IMR-90 (cell line): ENCODE measurements at regions not wholly inside any gene's neighbourhood (a gene's known extent, or its start where the extent isn't known, plus 50 kb on each side); places are given as distances from the start of the nearest gene placed in this dataset.

Experiments used
- ATAC-seq: fragments of 200-7000 bp; cut with Tn5 transposase; 2 replicates; pipeline ENCODE4 v1.9.1; 2020; ENCODE audit warnings: low read depth, mild to moderate bottlenecking, moderate library complexity
- BruUV-seq: library from RNA; stranded (reverse); fragments of 400-500 nt; replicated peaks from 2 replicates; lab custom pipeline; 2021; lab: Mats Ljungman, UMichigan
- CTCF ChIA-PET: fragments of 300-600 bp; formaldehyde crosslinking; extraction: SDS; loops from one replicate; lab custom pipeline; 2021; ENCODE audit warnings: antibody characterized with exemption; lab: Yijun Ruan, JAX
- POLR2A ChIA-PET: fragments of 300-600 bp; sonication (Branson Sonifier 250); formaldehyde crosslinking; loops from one replicate; lab custom pipeline; 2022; ENCODE audit warnings: antibody characterized with exemption; ENCODE audit not compliant: unreplicated experiment; lab: Charles Lee
- DNase-seq: peaks from one replicate; pipeline ENCODE4 v3.0.0; 2013
- H2AFZ ChIP-seq: replicated peaks from 2 replicates; pipeline ENCODE3; 2013; ENCODE audit warnings: low read length, mild to moderate bottlenecking; ENCODE audit not compliant: poor library complexity
- H2AK5ac ChIP-seq: 2 replicates; pipeline ENCODE4 v1.6.1; 2013; ENCODE audit warnings: low read depth, low read length, inconsistent platforms
- H2AK9ac ChIP-seq: replicated peaks from 2 replicates; pipeline ENCODE3; 2013; ENCODE audit warnings: mild to moderate bottlenecking, low read depth, low read length, moderate library complexity; ENCODE audit not compliant: poor library complexity
- H2BK120ac ChIP-seq: 2 replicates; pipeline ENCODE4 v1.6.1; 2013; ENCODE audit warnings: low read depth, low read length, inconsistent platforms
- H2BK15ac ChIP-seq: 3 replicates; pipeline ENCODE4 v1.6.1; 2013; ENCODE audit warnings: low read depth, low read length, inconsistent platforms
- H2BK20ac ChIP-seq: 2 replicates; pipeline ENCODE4 v1.6.1; 2013; ENCODE audit warnings: low read depth, mild to moderate bottlenecking, inconsistent platforms, low read length, moderate library complexity
- H2BK5ac ChIP-seq: 2 replicates; pipeline ENCODE4 v1.6.1; 2013; ENCODE audit warnings: mild to moderate bottlenecking, low read depth, low read length, inconsistent platforms; ENCODE audit not compliant: poor library complexity, severe bottlenecking
- H3K14ac ChIP-seq: replicated peaks from 2 replicates; pipeline ENCODE4 v1.6.1; 2013; ENCODE audit warnings: low read depth, low read length, inconsistent platforms
- H3K18ac ChIP-seq: 2 replicates; pipeline ENCODE4 v1.6.1; 2013; ENCODE audit warnings: low read depth, low read length, control low read depth
- H3K23ac ChIP-seq: 2 replicates; pipeline ENCODE4 v1.6.1; 2013; ENCODE audit warnings: low read depth, low read length, inconsistent platforms
- H3K27ac ChIP-seq: 2 replicates; pipeline ENCODE4 v1.5.1; 2013; ENCODE audit warnings: mild to moderate bottlenecking, control low read depth, low read length; ENCODE audit not compliant: insufficient read depth
- H3K27me3 ChIP-seq: 2 replicates; pipeline ENCODE4 v1.6.1; 2013; ENCODE audit warnings: low read length; ENCODE audit not compliant: control insufficient read depth, insufficient read depth
- H3K36me3 ChIP-seq: 2 replicates; pipeline ENCODE4 v1.6.1; 2013; ENCODE audit warnings: low read length, mixed read lengths; ENCODE audit not compliant: control insufficient read depth, insufficient read depth
- H3K4ac ChIP-seq: 2 replicates; pipeline ENCODE4 v1.6.1; 2013; ENCODE audit warnings: low read depth, low read length, inconsistent platforms
- H3K4me1 ChIP-seq: 2 replicates; pipeline ENCODE4 v1.6.1; 2013; ENCODE audit warnings: low read length, mixed read lengths; ENCODE audit not compliant: control insufficient read depth, insufficient read depth
- H3K4me2 ChIP-seq: 2 replicates; pipeline ENCODE4 v1.6.1; 2013; ENCODE audit warnings: low read depth, mild to moderate bottlenecking, control low read depth, low read length, moderate library complexity
- H3K4me3 ChIP-seq: 2 replicates; pipeline ENCODE4 v1.5.1; 2013; ENCODE audit warnings: low read depth, mild to moderate bottlenecking, control low read depth, low read length, moderate library complexity; ENCODE audit not compliant: insufficient read depth
- H3K56ac ChIP-seq: 2 replicates; pipeline ENCODE4 v1.6.1; 2013; ENCODE audit warnings: low read length, inconsistent platforms; ENCODE audit not compliant: insufficient read depth; ENCODE audit errors: extremely low read depth
- H3K79me1 ChIP-seq, 2 experiments: 2 replicates each; pipeline ENCODE4 v1.6.1; 2013; ENCODE audit warnings: low read length in 2 of 2, inconsistent platforms in 1 of 2, low read depth in 1 of 2
- H3K9ac ChIP-seq: 2 replicates; pipeline ENCODE4 v1.6.1; 2013; ENCODE audit warnings: low read depth, low read length, control low read depth
- H3K9me1 ChIP-seq: 2 replicates; pipeline ENCODE4 v1.6.1; 2013; ENCODE audit warnings: low read length, inconsistent platforms; ENCODE audit not compliant: insufficient read depth
- H3K9me3 ChIP-seq: 2 replicates; pipeline ENCODE4 v1.6.1; 2013; ENCODE audit warnings: low read length; ENCODE audit not compliant: control insufficient read depth, insufficient read depth
- H4K20me1 ChIP-seq: 2 replicates; pipeline ENCODE4 v1.6.1; 2013; ENCODE audit warnings: low read length, inconsistent platforms; ENCODE audit not compliant: insufficient read depth
- H4K5ac ChIP-seq: 2 replicates; pipeline ENCODE4 v1.6.1; 2013; ENCODE audit warnings: mild to moderate bottlenecking, low read depth, low read length, control low read depth
- H4K8ac ChIP-seq, 2 experiments: 2 replicates each; pipeline ENCODE4 v1.6.1; 2013; ENCODE audit warnings: low read depth in 2 of 2, low read length in 2 of 2, control low read depth in 1 of 2, inconsistent platforms in 1 of 2
- H4K91ac ChIP-seq: 2 replicates; pipeline ENCODE4 v1.6.1; 2013; ENCODE audit warnings: low read depth, low read length, inconsistent platforms; ENCODE audit not compliant: insufficient read depth
- CHD1 ChIP-seq: IDR thresholded peaks from 2 replicates; pipeline ENCODE4 v1.6.1; 2012; ENCODE audit warnings: low read depth, low read length, improper control_type of control experiment
- ELK1 ChIP-seq: fragments of 150-350 bp; IDR thresholded peaks from 2 replicates; pipeline ENCODE4 v1.6.1; 2016; ENCODE audit warnings: low read depth, mild to moderate bottlenecking, low read length, moderate library complexity, borderline replicate concordance
- MAZ ChIP-seq: IDR thresholded peaks from 2 replicates; pipeline ENCODE4 v1.6.1; 2012; ENCODE audit warnings: low read depth, mild to moderate bottlenecking, low read length, improper control_type of control experiment, moderate library complexity, borderline replicate concordance
- POLR2A ChIP-seq: IDR thresholded peaks from 2 replicates; pipeline ENCODE4 v1.6.1; 2012; ENCODE audit warnings: mild to moderate bottlenecking, low read depth, low read length
- RAD21 ChIP-seq: IDR thresholded peaks from 2 replicates; pipeline ENCODE4 v1.6.1; 2012; ENCODE audit warnings: low read length, improper control_type of control experiment
- RCOR1 ChIP-seq: IDR thresholded peaks from 2 replicates; pipeline ENCODE4 v1.6.1; 2012; ENCODE audit warnings: mild to moderate bottlenecking, low read length, improper control_type of control experiment; ENCODE audit not compliant: insufficient replicate concordance
- RFX5 ChIP-seq: IDR thresholded peaks from 2 replicates; pipeline ENCODE4 v1.8.0; 2012; ENCODE audit warnings: low read depth, mild to moderate bottlenecking, low read length, moderate library complexity
- WGBS, 2 experiments: methylation state at CpG; one replicate each; pipeline versions ENCODE4 v1.1.5 to v1.1.7; 2013; ENCODE audit warnings: missing lambda C conversion rate in 2 of 2; ENCODE audit not compliant: insufficient read length in 1 of 2; ENCODE audit errors: extremely low coverage in 2 of 2; 5-methylcytosine and 5-hydroxymethylcytosine counted together
- dilution Hi-C: fragments of 300-500 bp; cut with HindIII; formaldehyde crosslinking; loops from one replicate; pipeline ENCODE4 v1.14.3; 2018; ENCODE audit warnings: low sequenced_read_pairs; ENCODE audit not compliant: unreplicated experiment
- in situ Hi-C: fragments of 300-500 bp; cut with MboI; formaldehyde crosslinking; loops from 3 replicates; pipeline ENCODE4 v1.14.3; 2019; ENCODE audit warnings: low sequenced_read_pairs, inconsistent platforms, mixed read lengths
- intact Hi-C: fragments of 100-400 bp; cut with micrococcal nuclease; formaldehyde crosslinking; loops from 2 replicates; pipeline ENCODE4 v1.10.0; 2022

- no peak overlapping the region for H3K4me2 ChIP-seq
- no peaks in the 10 kb centered on the region for H3K79me1 ChIP-seq
- H2AFZ ChIP-seq: no peak overlapping the region
- WGBS, 2 experiments: no CpG with 5 or more reads among the region's 5 CpGs
- no peak overlapping the region for H4K91ac ChIP-seq
- H3K18ac ChIP-seq: no peak overlapping the region
- H2AK9ac ChIP-seq: no peak overlapping the region
- dilution Hi-C loops: no loop called here
- no peaks in the 10 kb centered on the region for H3K4me1 ChIP-seq
- POLR2A ChIA-PET: no interaction called here
- no peak overlapping the region for H2BK5ac ChIP-seq
- TF ChIP-seq CHD1 (no peak), RCOR1 (no peak), POLR2A (no peak), RAD21 (no peak), MAZ (no peak), ELK1 (no peak), RFX5 (no peak)
- H3K4me3 ChIP-seq: no peak overlapping the region
- in situ Hi-C loops: loop anchor here (10.0 to 25.0 kb wide), 2 partner anchors 481 to 673 kb away; no protein-coding TSS in a partner anchor
- no peak overlapping the region for H4K8ac ChIP-seq
- no peak overlapping the region for H3K14ac ChIP-seq
- intact Hi-C loops: loop anchor here (5.0 kb wide), 1 partner anchor 81 kb away; no protein-coding TSS in a partner anchor
- H2AK5ac ChIP-seq: no peak overlapping the region
- no peaks in the 10 kb centered on the region for H3K9me3 ChIP-seq
- no peak overlapping the region for H3K27ac ChIP-seq
- H2BK20ac ChIP-seq: no peak overlapping the region
- no peak overlapping the region for H2BK120ac ChIP-seq
- H3K23ac ChIP-seq: no peak overlapping the region
- ATAC-seq (no peak), DNase-seq (no peak)
- H4K5ac ChIP-seq: no peak overlapping the region
- CTCF ChIA-PET: no interaction called here
- H2BK15ac ChIP-seq: no peak overlapping the region
- H3K9me1 ChIP-seq: no peaks in the 10 kb centered on the region
- H3K36me3 ChIP-seq: no peaks in the 10 kb centered on the region
- H3K4ac ChIP-seq: no peak overlapping the region
- no peak overlapping the region for H3K56ac ChIP-seq
- H4K20me1 ChIP-seq: no peaks in the 10 kb centered on the region
- no TSS peak for BruUV-seq
- no peak overlapping the region for H3K9ac ChIP-seq
- H3K27me3 ChIP-seq: peaks cover 54% of the 10 kb centered on the region
These were observed 103.6 kb upstream of the RASGRP1 start for GRCh38 chr15:38667890-38668850.
